GM10248 (cell line): ENCODE measurements at regions not wholly inside any gene's neighbourhood (a gene's known extent, or its start where the extent isn't known, plus 50 kb on each side); places are given as distances from the start of the nearest gene placed in this dataset.

ENCODE experiments used
- CTCF ChIA-PET: fragments of 300-600 bp; sonication (Branson Sonifier 250); formaldehyde crosslinking; extraction: SDS; loops from one replicate; lab custom pipeline; 2021; ENCODE audit warnings: antibody characterized with exemption; lab: Yijun Ruan, JAX
- POLR2A ChIA-PET: fragments of 350-650 bp; sonication (Branson Sonifier 250); formaldehyde crosslinking; extraction: SDS; loops from one replicate; lab custom pipeline; 2020; ENCODE audit warnings: antibody characterized with exemption; lab: Yijun Ruan, JAX
- DNase-seq: peaks from one replicate; pipeline ENCODE4 v3.0.0; 2012; ENCODE audit errors: extremely low spot score
- CTCF ChIP-seq: IDR thresholded peaks from 2 replicates; pipeline ENCODE4 v1.5.1; 2012; ENCODE audit warnings: mild to moderate bottlenecking, low read depth; ENCODE audit errors: extremely low read depth, missing control alignments, control extremely low read depth

- ChIA-PET POLR2A (no interaction called here), CTCF (interaction anchor here (1.0 kb wide), 1 partner anchor 9 kb away, joined by 3 read pairs; no protein-coding TSS in a partner anchor)
- no peak for DNase-seq
- TF ChIP-seq CTCF: no peak
Measured at GRCh38 chr1:219296430-219297355, 123.0 kb downstream of the LYPLAL1 start.

- POLR2A ChIA-PET: no interaction called here
- no peak for TF ChIP-seq CTCF
- CTCF ChIA-PET: interaction anchor here (1.2 kb wide), 2 partner anchors 9 to 60 kb away, joined by 3 read pairs; no protein-coding TSS in a partner anchor
- no peak for DNase-seq
Measured at GRCh38 chr1:219294251-219294650, 120.6 kb downstream of the LYPLAL1 start.

GRCh38 chr1:219293410-219293809 lies 119.7 kb downstream of the LYPLAL1 start:
- CTCF ChIA-PET: no interaction called here
- TF ChIP-seq CTCF: no peak
- POLR2A ChIA-PET: no interaction called here
- no peak for DNase-seq

- no peak for TF ChIP-seq CTCF
- CTCF ChIA-PET: interaction anchor here (1.5 kb wide), 1 partner anchor 38 kb away, joined by 3 read pairs; no protein-coding TSS in a partner anchor
- DNase-seq: no peak
- POLR2A ChIA-PET: no interaction called here
Measured at GRCh38 chr1:219292999-219293398, 119.3 kb downstream of the LYPLAL1 start.

GRCh38 chr1:219292341-219292740 lies 118.7 kb downstream of the LYPLAL1 start:
- DNase-seq: no peak
- CTCF ChIA-PET: interaction anchor here (1.5 kb wide), 1 partner anchor 38 kb away, joined by 3 read pairs; no protein-coding TSS in a partner anchor
- no peak for TF ChIP-seq CTCF
- POLR2A ChIA-PET: no interaction called here

GRCh38 chr1:219289171-219289570 lies 115.5 kb downstream of the LYPLAL1 start:
- CTCF ChIA-PET: no interaction called here
- POLR2A ChIA-PET: no interaction called here
- no peak for DNase-seq
- no peak for TF ChIP-seq CTCF
